GM20431 (cell line): ENCODE measurements at regions not wholly inside any gene's neighbourhood (a gene's known extent, or its start where the extent isn't known, plus 50 kb on each side); places are given as distances from the start of the nearest gene placed in this dataset.

Experiments
- in situ Hi-C: fragments of 300-500 bp; cut with MseI, MboI; formaldehyde crosslinking; loops from one replicate; pipeline ENCODE4 v1.15.0; 2020; ENCODE audit warnings: low sequenced_read_pairs; ENCODE audit not compliant: unreplicated experiment

GRCh38 chr5:34600118-34600493 is 56.0 kb upstream of the RAI14 start:
- in situ Hi-C loops: no loop called here

DNA sequence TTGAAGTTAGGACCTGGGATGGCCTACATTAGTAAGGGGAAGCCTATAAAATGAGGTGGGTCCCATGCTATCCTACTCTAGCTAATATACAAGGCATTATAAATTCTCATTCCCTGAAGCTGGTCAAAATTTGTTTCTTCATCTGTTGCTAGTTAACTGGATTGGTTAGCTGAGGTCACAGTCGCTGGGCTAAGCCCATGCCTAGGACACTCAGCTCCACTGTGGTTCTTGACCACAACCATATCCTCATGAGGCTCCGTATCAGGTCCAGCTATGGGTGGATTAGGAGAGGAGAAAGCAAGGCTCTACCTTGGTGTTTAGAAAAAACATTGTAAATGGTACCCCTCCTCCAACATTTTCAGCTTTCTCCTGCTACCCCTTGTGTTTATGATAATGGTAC is 52.8 kb upstream of the RAI14 start:
- in situ Hi-C loops: no loop called here

DNA sequence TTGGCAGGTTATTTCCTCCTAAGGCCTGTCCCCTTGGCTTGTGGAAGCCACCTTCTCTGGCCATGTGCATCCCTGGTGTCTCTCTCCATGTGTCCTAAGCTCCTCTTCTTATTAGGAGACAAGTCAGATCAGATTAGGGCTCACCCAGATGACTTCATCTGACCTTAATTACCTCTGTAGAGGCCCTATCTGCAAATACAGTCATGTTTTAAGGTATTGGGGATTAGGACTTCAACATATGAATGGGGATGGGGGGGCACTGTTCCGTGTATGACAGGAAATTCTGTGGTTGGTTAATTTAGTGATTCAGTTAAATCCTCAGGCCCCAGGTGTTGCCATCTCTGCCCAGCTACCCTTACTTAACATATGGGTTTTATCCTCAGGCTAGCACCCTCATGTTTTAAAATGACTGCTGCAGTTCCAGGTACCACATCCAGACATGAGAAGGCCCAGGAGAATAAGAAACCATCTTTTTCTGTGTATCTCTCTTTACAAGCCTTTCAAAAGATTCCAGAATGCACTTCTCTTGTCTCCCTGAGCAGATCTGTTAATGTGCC is 51.9 kb upstream of the RAI14 start:
- in situ Hi-C loops: no loop called here

DNA sequence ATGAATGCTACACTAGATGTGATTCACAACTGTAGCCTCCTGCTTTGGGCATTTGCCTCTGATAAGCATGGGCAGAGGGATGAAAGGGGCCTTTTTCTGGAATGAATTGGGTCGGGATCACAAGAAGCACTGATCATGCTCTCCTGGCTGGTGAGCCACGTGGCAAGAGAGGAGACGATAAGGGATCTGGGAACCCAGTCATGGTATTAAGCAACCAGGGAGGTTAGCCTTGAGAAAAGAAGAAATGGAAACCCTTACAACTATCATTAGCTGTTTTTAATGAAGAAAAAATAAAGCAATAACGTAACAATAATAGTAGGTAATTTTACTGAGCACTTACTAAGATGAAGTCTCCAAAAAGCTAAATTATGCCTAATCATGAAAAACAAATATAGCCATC is 50.0 kb upstream of the RAI14 start:
- in situ Hi-C loops: no loop called here
